Activated naive CD8-positive, alpha-beta T cell treated with anti-CD3 and anti-CD28 coated beads for 36 hours (primary cell): ENCODE measurements at regions not wholly inside any gene's neighbourhood (a gene's known extent, or its start where the extent isn't known, plus 50 kb on each side); places are given as distances from the start of the nearest gene placed in this dataset.

ENCODE experiments used
- DNase-seq: peaks from one replicate; pipeline ENCODE4 v3.0.0; 2021
- H3K27ac Mint-ChIP-seq: one replicate; pipeline ENCODE4 v1.8.0; 2022; ENCODE audit warnings: mild to moderate bottlenecking, moderate library complexity, mixed read lengths
- H3K27me3 Mint-ChIP-seq: one replicate; pipeline ENCODE4 v1.8.0; 2022; ENCODE audit warnings: mild to moderate bottlenecking, mixed read lengths
- H3K36me3 Mint-ChIP-seq: one replicate; pipeline ENCODE4 v1.8.0; 2021; ENCODE audit warnings: mild to moderate bottlenecking, mixed read lengths
- H3K4me1 Mint-ChIP-seq: one replicate; pipeline ENCODE4 v1.8.0; 2021; ENCODE audit warnings: mixed read lengths
- H3K4me3 Mint-ChIP-seq: one replicate; pipeline ENCODE4 v1.8.0; 2022; ENCODE audit warnings: mild to moderate bottlenecking, moderate library complexity, mixed read lengths
- H3K9me3 Mint-ChIP-seq: one replicate; pipeline ENCODE4 v1.8.0; 2022; ENCODE audit warnings: mixed read lengths

DNA sequence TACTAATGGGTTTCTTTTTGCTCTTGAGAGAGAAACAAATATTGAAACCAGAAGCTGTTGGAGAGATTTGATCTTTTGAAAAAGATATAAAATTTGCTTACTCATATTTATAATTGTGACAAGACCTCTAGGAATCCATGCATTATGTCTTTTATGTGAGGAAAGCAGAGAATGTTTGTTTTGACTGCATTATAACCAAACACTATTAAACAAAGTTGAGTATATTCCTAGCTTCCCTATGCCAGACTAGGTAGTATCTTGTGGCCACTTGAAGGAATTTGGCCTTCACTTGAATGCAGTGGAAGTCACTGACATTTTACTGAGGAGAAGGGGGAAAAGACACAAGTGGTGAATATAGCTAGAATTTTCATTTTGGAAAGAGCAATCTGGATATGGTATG, 521.8 kb upstream of the ZEB2 start:
- DNase-seq = no peak
- Mint-ChIP-seq H3K9me3 (no peaks in the 10 kb centered on the region), H3K4me3 (no peak overlapping the region), H3K36me3 (no peaks in the 10 kb centered on the region), H3K27me3 (peaks cover 6% of the 10 kb centered on the region), H3K27ac (no peak overlapping the region), H3K4me1 (no peaks in the 10 kb centered on the region)

GRCh38 chr2:145040433-145040832, 520.5 kb upstream of the ZEB2 start:
- no peak overlapping the region for H3K27ac Mint-ChIP-seq
- no peaks in the 10 kb centered on the region for H3K9me3 Mint-ChIP-seq
- H3K4me1 Mint-ChIP-seq = no peaks in the 10 kb centered on the region
- H3K27me3 Mint-ChIP-seq = peaks cover 6% of the 10 kb centered on the region
- H3K36me3 Mint-ChIP-seq = no peaks in the 10 kb centered on the region
- H3K4me3 Mint-ChIP-seq = no peak overlapping the region
- DNase-seq = no peak

DNA sequence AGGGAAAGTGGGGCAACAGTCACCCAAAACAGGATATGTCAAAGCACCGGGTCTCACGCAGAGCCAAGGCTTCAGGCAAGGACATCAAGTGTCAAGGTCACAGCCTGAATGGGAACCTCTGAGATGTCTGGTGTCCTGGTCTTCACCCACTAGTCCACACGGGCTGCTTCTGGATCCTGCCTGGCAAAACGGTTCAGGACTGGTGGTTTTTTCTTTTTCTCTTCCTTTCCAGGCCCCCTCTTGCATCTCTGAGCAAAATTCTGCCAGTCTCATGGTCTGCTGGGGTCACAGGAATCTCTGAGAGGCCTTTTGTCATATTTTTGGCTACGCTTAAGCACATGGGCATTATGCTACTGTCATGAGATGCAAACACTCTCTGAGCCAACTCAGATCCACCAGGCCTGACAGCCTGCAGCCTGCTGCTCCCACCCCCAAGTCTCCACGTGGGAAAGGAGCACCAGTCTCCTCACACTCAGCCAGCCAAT, 518.2 kb upstream of the ZEB2 start:
- no peaks in the 10 kb centered on the region for H3K4me1 Mint-ChIP-seq
- no peaks in the 10 kb centered on the region for H3K9me3 Mint-ChIP-seq
- no peak overlapping the region for H3K27ac Mint-ChIP-seq
- DNase-seq = no peak
- H3K36me3 Mint-ChIP-seq = no peaks in the 10 kb centered on the region
- no peak overlapping the region for H3K4me3 Mint-ChIP-seq
- H3K27me3 Mint-ChIP-seq = peaks cover 6% of the 10 kb centered on the region

GRCh38 chr2:145036421-145037011, 516.6 kb upstream of the ZEB2 start:
- no peaks in the 10 kb centered on the region for H3K9me3 Mint-ChIP-seq
- no peak for DNase-seq
- H3K27me3 Mint-ChIP-seq = peaks cover 6% of the 10 kb centered on the region
- H3K36me3 Mint-ChIP-seq = no peaks in the 10 kb centered on the region
- H3K4me3 Mint-ChIP-seq = no peak overlapping the region
- H3K27ac Mint-ChIP-seq = no peak overlapping the region
- H3K4me1 Mint-ChIP-seq = no peaks in the 10 kb centered on the region

DNA sequence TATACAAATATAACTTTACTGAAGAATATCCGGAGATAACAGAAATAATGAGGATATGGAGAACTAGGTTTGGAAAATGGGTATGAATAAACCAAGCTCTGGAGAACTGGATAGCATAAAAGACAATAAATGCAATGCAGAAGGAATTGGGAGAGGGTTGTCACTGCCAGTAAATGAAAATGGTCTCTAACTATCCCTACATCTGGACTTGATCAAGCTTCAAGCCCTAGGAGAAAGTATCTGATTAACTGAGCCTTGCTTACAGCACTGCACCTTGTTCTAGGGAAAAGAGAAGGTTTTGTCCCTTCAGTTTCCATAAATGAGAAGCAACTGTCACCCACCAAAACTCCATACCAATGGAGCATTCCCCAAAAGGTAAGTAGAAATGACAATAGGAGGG, 514.6 kb upstream of the ZEB2 start:
- no peaks in the 10 kb centered on the region for H3K4me1 Mint-ChIP-seq
- H3K27ac Mint-ChIP-seq = no peak overlapping the region
- H3K27me3 Mint-ChIP-seq = peaks cover under 1% of the 10 kb centered on the region
- H3K9me3 Mint-ChIP-seq = no peaks in the 10 kb centered on the region
- no peak overlapping the region for H3K4me3 Mint-ChIP-seq
- no peak for DNase-seq
- H3K36me3 Mint-ChIP-seq = no peaks in the 10 kb centered on the region

DNA sequence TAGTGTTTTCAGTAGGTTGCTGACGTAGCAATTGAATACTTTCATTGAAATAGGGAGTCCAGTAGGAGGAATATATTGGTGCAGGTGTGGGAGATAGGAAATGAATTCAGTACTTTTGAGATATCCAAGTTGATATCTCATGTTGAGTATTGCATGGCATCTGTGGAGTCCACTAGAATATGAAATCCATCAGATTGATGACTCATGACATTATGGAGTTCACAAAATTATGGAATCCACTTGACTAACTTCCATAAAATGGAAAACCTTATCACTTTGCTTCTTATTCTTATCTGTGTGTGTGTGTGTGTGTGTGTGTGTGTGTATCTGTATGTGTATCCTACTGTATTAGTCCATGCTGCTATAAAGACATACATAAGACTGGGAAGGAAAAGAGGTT, 513.5 kb upstream of the ZEB2 start:
- H3K27me3 Mint-ChIP-seq = peaks cover 4% of the 10 kb centered on the region
- H3K27ac Mint-ChIP-seq = no peak overlapping the region
- H3K36me3 Mint-ChIP-seq = no peaks in the 10 kb centered on the region
- H3K4me3 Mint-ChIP-seq = no peak overlapping the region
- H3K4me1 Mint-ChIP-seq = no peaks in the 10 kb centered on the region
- no peaks in the 10 kb centered on the region for H3K9me3 Mint-ChIP-seq
- DNase-seq = no peak

GRCh38 chr2:145032791-145033190, 512.9 kb upstream of the ZEB2 start:
- no peaks in the 10 kb centered on the region for H3K36me3 Mint-ChIP-seq
- H3K4me3 Mint-ChIP-seq = no peak overlapping the region
- no peaks in the 10 kb centered on the region for H3K4me1 Mint-ChIP-seq
- H3K27me3 Mint-ChIP-seq = peaks cover 4% of the 10 kb centered on the region
- H3K27ac Mint-ChIP-seq = no peak overlapping the region
- H3K9me3 Mint-ChIP-seq = no peaks in the 10 kb centered on the region
- DNase-seq = no peak

GRCh38 chr2:145029873-145030272, 510.0 kb upstream of the ZEB2 start:
- no peak overlapping the region for H3K27ac Mint-ChIP-seq
- H3K36me3 Mint-ChIP-seq = no peaks in the 10 kb centered on the region
- H3K27me3 Mint-ChIP-seq = peaks cover 4% of the 10 kb centered on the region

DNA sequence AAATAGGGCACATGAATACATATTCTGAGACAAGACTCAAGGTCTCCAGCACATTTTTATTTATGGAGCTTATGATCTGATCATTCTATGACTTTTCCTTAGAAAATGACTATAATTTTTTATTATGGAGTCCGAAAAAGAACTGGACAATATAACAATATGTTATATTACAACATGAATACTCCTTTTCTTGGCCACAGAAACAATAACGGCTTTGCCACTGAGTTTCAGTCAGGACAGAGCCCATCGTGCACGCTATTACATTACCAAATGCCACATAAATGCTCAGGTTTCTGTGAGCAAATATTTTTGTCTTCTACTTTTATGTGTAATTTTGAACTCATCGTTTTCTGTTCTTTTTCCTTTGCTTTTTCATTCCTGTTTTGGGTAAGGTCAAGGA, 509.2 kb upstream of the ZEB2 start:
- no peaks in the 10 kb centered on the region for H3K4me1 Mint-ChIP-seq
- no peaks in the 10 kb centered on the region for H3K36me3 Mint-ChIP-seq
- H3K9me3 Mint-ChIP-seq = no peaks in the 10 kb centered on the region
- no peak overlapping the region for H3K27ac Mint-ChIP-seq
- H3K27me3 Mint-ChIP-seq = peaks cover 4% of the 10 kb centered on the region
- no peak for DNase-seq
- no peak overlapping the region for H3K4me3 Mint-ChIP-seq

More at GRCh38 chr2:145029873-145030272, 510.0 kb upstream of the ZEB2 start:
- Mint-ChIP-seq H3K9me3 (no peaks in the 10 kb centered on the region), H3K4me1 (no peaks in the 10 kb centered on the region), H3K4me3 (no peak overlapping the region)
- DNase-seq = no peak

GRCh38 chr2:145028101-145028920, 508.4 kb upstream of the ZEB2 start:
- DNase-seq = no peak
- H3K27me3 Mint-ChIP-seq = peaks cover 4% of the 10 kb centered on the region
- no peaks in the 10 kb centered on the region for H3K36me3 Mint-ChIP-seq
- H3K27ac Mint-ChIP-seq = no peak overlapping the region
- H3K4me1 Mint-ChIP-seq = no peaks in the 10 kb centered on the region
- no peak overlapping the region for H3K4me3 Mint-ChIP-seq
- no peaks in the 10 kb centered on the region for H3K9me3 Mint-ChIP-seq

DNA sequence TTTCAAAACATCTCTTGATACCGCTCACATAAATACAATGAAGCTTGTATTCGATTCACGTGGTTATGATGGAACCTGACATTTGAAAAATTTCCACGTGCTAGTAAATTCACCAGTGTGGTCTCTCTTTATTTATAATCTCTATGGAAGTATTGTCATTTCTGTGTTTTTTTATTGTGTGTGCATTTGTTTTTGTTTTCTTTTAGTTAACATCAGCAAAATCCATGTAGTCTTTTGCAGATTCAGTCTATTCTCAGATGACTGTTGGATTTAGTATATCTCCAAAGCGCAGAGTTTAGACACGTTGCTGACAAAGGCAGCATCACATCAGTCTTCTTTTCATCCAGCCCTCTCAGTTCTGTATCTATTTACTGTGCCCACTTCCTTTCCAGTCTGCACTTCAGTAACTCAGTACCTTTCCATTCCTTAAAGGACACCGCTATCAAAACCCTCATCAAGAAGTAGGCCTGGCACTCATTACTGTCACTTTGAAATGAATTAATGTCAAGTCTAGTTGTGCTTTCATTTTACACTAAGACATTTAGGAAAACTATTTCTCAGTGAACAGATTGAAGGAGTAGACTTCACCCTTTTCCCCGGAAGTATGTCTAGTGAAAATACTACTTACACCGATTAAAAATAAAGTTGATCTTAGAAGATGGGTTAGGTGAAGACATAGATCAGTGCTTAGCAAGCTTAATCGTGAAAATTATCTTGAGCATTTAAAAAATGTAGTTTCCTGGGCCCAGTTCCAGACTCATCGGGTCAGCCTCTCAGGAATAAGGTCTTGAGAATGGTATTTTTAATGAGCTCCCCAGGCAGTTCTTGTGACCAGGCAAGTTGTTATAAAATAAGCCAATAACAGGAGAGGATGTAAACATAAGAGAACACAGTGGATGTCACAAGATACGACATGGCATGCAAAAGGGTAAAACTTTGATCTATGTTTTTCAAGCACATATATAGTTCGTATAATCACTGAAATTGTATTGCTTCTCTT, 506.8 kb upstream of the ZEB2 start:
- Mint-ChIP-seq H3K36me3 (no peaks in the 10 kb centered on the region), H3K9me3 (no peaks in the 10 kb centered on the region), H3K27ac (no peak overlapping the region), H3K27me3 (peaks cover 4% of the 10 kb centered on the region), H3K4me3 (no peak overlapping the region), H3K4me1 (peaks cover 1% of the 10 kb centered on the region)
- no peak for DNase-seq

- Mint-ChIP-seq H3K36me3 (no peaks in the 10 kb centered on the region), H3K27ac (no peak overlapping the region), H3K27me3 (peaks cover 4% of the 10 kb centered on the region), H3K4me1 (peaks cover 1% of the 10 kb centered on the region), H3K9me3 (no peaks in the 10 kb centered on the region), H3K4me3 (no peak overlapping the region)
- no peak for DNase-seq
These were observed 505.5 kb upstream of the ZEB2 start for GRCh38 chr2:145025382-145025781.

DNA sequence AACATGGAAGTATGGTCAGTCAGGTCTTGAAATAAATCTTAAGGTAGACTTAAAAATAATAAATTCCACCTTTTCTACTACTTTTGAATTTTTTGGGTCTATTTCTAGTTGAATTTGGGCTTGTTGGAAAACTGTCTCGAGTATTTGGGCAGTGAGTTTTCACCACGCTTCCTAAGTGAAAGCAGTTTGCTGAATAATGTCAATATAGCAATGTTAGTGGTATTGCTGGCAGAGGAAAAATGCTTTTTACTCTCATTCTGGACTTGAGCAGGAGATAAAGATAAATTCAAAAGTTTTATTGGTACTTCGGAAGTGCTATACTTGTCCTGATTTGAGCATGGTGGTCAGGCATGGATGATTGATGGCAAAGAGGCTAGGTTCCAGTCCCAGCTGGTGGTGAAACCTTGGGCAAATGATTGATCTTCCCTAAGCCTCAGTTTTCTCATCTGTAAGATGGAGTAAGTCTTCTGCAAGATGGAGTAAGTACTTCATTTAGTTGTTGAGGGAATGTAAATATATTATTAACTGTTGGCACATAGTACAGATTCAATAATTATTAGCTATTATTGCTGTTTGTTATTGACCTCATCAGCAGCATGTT, 503.5 kb upstream of the ZEB2 start:
- Mint-ChIP-seq H3K4me1 (peaks cover 1% of the 10 kb centered on the region), H3K9me3 (no peaks in the 10 kb centered on the region)

GRCh38 chr2:145022666-145023333, 502.9 kb upstream of the ZEB2 start:
- Mint-ChIP-seq H3K27ac (no peak overlapping the region), H3K4me3 (no peak overlapping the region), H3K27me3 (no peaks in the 10 kb centered on the region), H3K9me3 (no peaks in the 10 kb centered on the region), H3K4me1 (peaks cover 1% of the 10 kb centered on the region), H3K36me3 (no peaks in the 10 kb centered on the region)
- no peak for DNase-seq

More for the DNA sequence above, 503.5 kb upstream of the ZEB2 start:
- Mint-ChIP-seq H3K4me3 (no peak overlapping the region), H3K36me3 (no peaks in the 10 kb centered on the region), H3K27me3 (no peaks in the 10 kb centered on the region), H3K27ac (no peak overlapping the region)
- DNase-seq = no peak
